Keratinocyte (primary cell): ENCODE measurements at regions not wholly inside any gene's neighbourhood (a gene's known extent, or its start where the extent isn't known, plus 50 kb on each side); places are given as distances from the start of the nearest gene placed in this dataset.

Source experiments
- DNase-seq: peaks from one replicate; pipeline ENCODE4 v3.0.0-alpha.2; 2011; ENCODE audit warnings: low read depth, missing footprints, low spot score
- FAIRE-seq: peaks from 2 replicates; lab custom pipeline; 2011; peaks lifted over from hg19 to GRCh38; lab: Jason Lieb, UNC
- H2AFZ ChIP-seq: 2 replicates; pipeline ENCODE4 v1.6.0; 2012; ENCODE audit warnings: low read length, control low read depth, inconsistent platforms; ENCODE audit not compliant: control insufficient read depth
- H3K27ac ChIP-seq: 2 replicates; pipeline ENCODE4 v1.5.1; 2011; ENCODE audit warnings: low read length; ENCODE audit not compliant: control insufficient read depth, insufficient read depth
- H3K27me3 ChIP-seq: 3 replicates; pipeline ENCODE4 v1.6.0; 2011; ENCODE audit warnings: low read length; ENCODE audit not compliant: control insufficient read depth, insufficient read depth; ENCODE audit errors: extremely low read depth
- H3K36me3 ChIP-seq, 2 experiments: 2 replicates in 1 of 2; 3 replicates in 1 of 2; pipeline ENCODE4 v1.5.1; 2011; ENCODE audit warnings: low read length in 2 of 2, mild to moderate bottlenecking in 1 of 2; ENCODE audit not compliant: control insufficient read depth in 2 of 2, insufficient read depth in 2 of 2; ENCODE audit errors: extremely low read depth in 1 of 2
- H3K4me1 ChIP-seq: 3 replicates; pipeline ENCODE4 v1.5.1; 2011; ENCODE audit warnings: low read length; ENCODE audit not compliant: control insufficient read depth, insufficient read depth; ENCODE audit errors: extremely low read depth
- H3K4me2 ChIP-seq: 3 replicates; pipeline ENCODE4 v1.6.0; 2011; ENCODE audit warnings: low read depth, low read length; ENCODE audit not compliant: control insufficient read depth, insufficient read depth; ENCODE audit errors: extremely low read depth
- H3K4me3 ChIP-seq, 3 experiments: fragments of 200-600 bp in 1 of 3; sonication (generic) in 1 of 3; 2 replicates in 2 of 3; 3 replicates in 1 of 3; pipeline ENCODE4 v1.5.1; 2011 to 2016; ENCODE audit warnings: low read length in 3 of 3, mild to moderate bottlenecking in 3 of 3, control low read depth in 2 of 3, inconsistent platforms in 1 of 3, low read depth in 1 of 3, mixed read lengths in 1 of 3, mixed run types in 1 of 3, moderate library complexity in 1 of 3; ENCODE audit not compliant: control insufficient read depth in 2 of 3, insufficient read depth in 2 of 3; ENCODE audit errors: extremely low read depth in 1 of 3
- H3K79me2 ChIP-seq: 2 replicates; pipeline ENCODE4 v1.6.0; 2012; ENCODE audit warnings: low read length; ENCODE audit not compliant: control insufficient read depth, insufficient read depth
- H3K9ac ChIP-seq: 3 replicates; pipeline ENCODE4 v1.6.0; 2011; ENCODE audit warnings: low read length; ENCODE audit not compliant: control insufficient read depth, insufficient read depth; ENCODE audit errors: extremely low read depth
- H3K9me1 ChIP-seq: 3 replicates; pipeline ENCODE4 v1.6.0; 2011; ENCODE audit warnings: low read length; ENCODE audit not compliant: control insufficient read depth, insufficient read depth; ENCODE audit errors: extremely low read depth
- H3K9me3 ChIP-seq: 2 replicates; pipeline ENCODE4 v1.5.1; 2012; ENCODE audit warnings: low read depth, low read length; ENCODE audit not compliant: control insufficient read depth
- H4K20me1 ChIP-seq: 3 replicates; pipeline ENCODE4 v1.6.0; 2011; ENCODE audit warnings: low read length; ENCODE audit not compliant: control insufficient read depth, insufficient read depth; ENCODE audit errors: extremely low read depth
- CTCF ChIP-seq, 3 experiments: IDR thresholded peaks in 1 of 3; conservative IDR thresholded peaks in 1 of 3; optimal IDR thresholded peaks in 1 of 3; 2 replicates in 2 of 3; 3 replicates in 1 of 3; pipeline versions ENCODE3 to v1.5.1; 2011; ENCODE audit warnings: low read length in 3 of 3, mild to moderate bottlenecking in 3 of 3, moderate library complexity in 2 of 3, control low read depth in 1 of 3, inconsistent platforms in 1 of 3; ENCODE audit not compliant: insufficient read depth in 2 of 3; ENCODE audit errors: extremely low read depth in 1 of 3
- EZH2 ChIP-seq: IDR thresholded peaks from one replicate; pipeline ENCODE4 v1.6.1; 2012; ENCODE audit warnings: inconsistent platforms, mild to moderate bottlenecking, low read length, moderate library complexity
- dilution Hi-C: fragments of 300-500 bp; cut with MboI; formaldehyde crosslinking; loops from one replicate; pipeline ENCODE4 v1.7.0; 2020; ENCODE audit warnings: low sequenced_read_pairs; ENCODE audit not compliant: extremely low pct_ligation_motif_present

GRCh38 chr11:101666916-101667315 lies 83.1 kb upstream of the TRPC6 start:
- Histone ChIP-seq H2AFZ (no peak overlapping the region), H3K9me3 (no peaks in the 10 kb centered on the region), H3K36me3 (no peaks in the 10 kb centered on the region), H3K4me3 (no peak overlapping the region), H3K9me1 (no peaks in the 10 kb centered on the region), H3K79me2 (no peaks in the 10 kb centered on the region), H3K4me1 (no peaks in the 10 kb centered on the region), H3K4me2 (no peak overlapping the region), H3K9ac (no peak overlapping the region), H4K20me1 (no peaks in the 10 kb centered on the region), H3K27me3 (no peaks in the 10 kb centered on the region), H3K27ac (no peak overlapping the region)
- FAIRE-seq, result no peak
- TF ChIP-seq EZH2, result no peak
- TF ChIP-seq CTCF (optimal IDR thresholded peaks at IDR 0.05 in 1 of 3, IDR thresholded peaks at IDR 0.05 in 1 of 3, conservative IDR thresholded peaks at IDR 0.05 in 1 of 3; ENCODE audit: extremely low read depth in 1 of 3, insufficient read depth in 2 of 3, low read length in 3 of 3), result no peak
- dilution Hi-C loops, result no loop called here
- DNase-seq, result no peak

GRCh38 chr11:101661559-101661958 lies 77.8 kb upstream of the TRPC6 start:
- Histone ChIP-seq H3K79me2 (no peaks in the 10 kb centered on the region), H3K9ac (no peak overlapping the region), H3K4me1 (no peaks in the 10 kb centered on the region), H3K36me3 (no peaks in the 10 kb centered on the region), H3K9me3 (no peaks in the 10 kb centered on the region), H3K4me2 (no peak overlapping the region), H2AFZ (no peak overlapping the region), H3K27me3 (no peaks in the 10 kb centered on the region), H4K20me1 (no peaks in the 10 kb centered on the region), H3K4me3 (no peak overlapping the region), H3K27ac (no peak overlapping the region), H3K9me1 (no peaks in the 10 kb centered on the region)
- TF ChIP-seq CTCF (optimal IDR thresholded peaks at IDR 0.05 in 1 of 3, IDR thresholded peaks at IDR 0.05 in 1 of 3, conservative IDR thresholded peaks at IDR 0.05 in 1 of 3; ENCODE audit: extremely low read depth in 1 of 3, insufficient read depth in 2 of 3, low read length in 3 of 3) (no peak), EZH2 (no peak)
- DNase-seq (no peak), FAIRE-seq (no peak)
- dilution Hi-C loops, result no loop called here
